Activated naive CD4-positive, alpha-beta T cell treated with anti-CD3 and anti-CD28 coated beads, Interleukin-2, amount 10 ng/mL, durations not matched to agents 7 days and 5 days (primary cell): ENCODE measurements at regions not wholly inside any gene's neighbourhood (a gene's known extent, or its start where the extent isn't known, plus 50 kb on each side); places are given as distances from the start of the nearest gene placed in this dataset.

Source experiments
- CTCF ChIA-PET: fragments of 350-600 bp; sonication (Branson Sonifier 250); formaldehyde crosslinking; loops from one replicate; lab custom pipeline; 2021; ENCODE audit warnings: antibody characterized with exemption; lab: Charles Lee
- DNase-seq: peaks from one replicate; pipeline ENCODE4 v3.0.0-alpha.2; 2020
- H3K27ac Mint-ChIP-seq: one replicate; pipeline ENCODE4 v1.8.0; 2021; ENCODE audit warnings: mild to moderate bottlenecking, moderate library complexity, mixed read lengths
- H3K27me3 Mint-ChIP-seq: one replicate; pipeline ENCODE4 v1.8.0; 2021; ENCODE audit warnings: mild to moderate bottlenecking, mixed read lengths
- H3K36me3 Mint-ChIP-seq: one replicate; pipeline ENCODE4 v1.8.0; 2021; ENCODE audit warnings: mixed read lengths
- H3K4me1 Mint-ChIP-seq: one replicate; pipeline ENCODE4 v1.8.0; 2021; ENCODE audit warnings: mixed read lengths
- H3K4me3 Mint-ChIP-seq: one replicate; pipeline ENCODE4 v1.8.0; 2021; ENCODE audit warnings: mild to moderate bottlenecking, moderate library complexity, mixed read lengths
- H3K9me3 Mint-ChIP-seq: one replicate; pipeline ENCODE4 v1.8.0; 2021; ENCODE audit warnings: mixed read lengths

GRCh38 chr18:24825397-24825796, 365.0 kb downstream of the HRH4 start:
- Mint-ChIP-seq H3K4me1 (no peaks in the 10 kb centered on the region), H3K27ac (no peak overlapping the region), H3K36me3 (no peaks in the 10 kb centered on the region), H3K9me3 (no peaks in the 10 kb centered on the region), H3K4me3 (no peak overlapping the region), H3K27me3 (peaks cover 4% of the 10 kb centered on the region)
- no peak for DNase-seq
- CTCF ChIA-PET: no interaction called here

DNA sequence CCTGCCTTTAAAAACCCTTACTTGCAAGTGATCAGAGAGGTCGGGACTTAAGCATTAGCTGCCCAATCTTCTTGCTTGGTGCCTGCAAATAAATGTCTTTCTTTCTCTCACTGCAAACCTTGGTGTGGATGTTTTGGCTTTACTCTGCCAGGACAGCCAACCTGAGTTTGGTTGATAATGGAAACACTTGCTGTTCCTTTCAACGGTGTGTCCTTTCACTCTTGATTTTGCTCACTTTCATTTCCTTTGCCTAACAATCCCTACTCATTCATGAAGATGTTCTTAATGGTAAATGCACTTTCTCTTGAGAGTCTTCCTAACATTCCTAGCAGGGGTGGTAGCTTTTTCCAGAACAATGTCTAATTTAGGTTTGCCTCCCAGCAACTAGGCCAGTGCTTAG, 366.2 kb downstream of the HRH4 start:
- Mint-ChIP-seq H3K4me1 (no peaks in the 10 kb centered on the region), H3K9me3 (no peaks in the 10 kb centered on the region), H3K27me3 (peaks cover 6% of the 10 kb centered on the region), H3K36me3 (no peaks in the 10 kb centered on the region), H3K27ac (no peak overlapping the region), H3K4me3 (no peak overlapping the region)
- no peak for DNase-seq
- CTCF ChIA-PET: interaction anchor here (0.6 kb wide), 1 partner anchor 336 kb away, joined by 3 read pairs; no protein-coding TSS in a partner anchor

- Mint-ChIP-seq H3K9me3 (no peaks in the 10 kb centered on the region), H3K36me3 (no peaks in the 10 kb centered on the region), H3K4me1 (no peaks in the 10 kb centered on the region), H3K27ac (no peak overlapping the region), H3K4me3 (no peak overlapping the region), H3K27me3 (peaks cover 5% of the 10 kb centered on the region)
- CTCF ChIA-PET: interaction anchor here (1.0 kb wide), 1 partner anchor 995 kb away, joined by 5 read pairs; no protein-coding TSS in a partner anchor
- no peak for DNase-seq
Measured at GRCh38 chr18:24827501-24827900, 367.1 kb downstream of the HRH4 start.

DNA sequence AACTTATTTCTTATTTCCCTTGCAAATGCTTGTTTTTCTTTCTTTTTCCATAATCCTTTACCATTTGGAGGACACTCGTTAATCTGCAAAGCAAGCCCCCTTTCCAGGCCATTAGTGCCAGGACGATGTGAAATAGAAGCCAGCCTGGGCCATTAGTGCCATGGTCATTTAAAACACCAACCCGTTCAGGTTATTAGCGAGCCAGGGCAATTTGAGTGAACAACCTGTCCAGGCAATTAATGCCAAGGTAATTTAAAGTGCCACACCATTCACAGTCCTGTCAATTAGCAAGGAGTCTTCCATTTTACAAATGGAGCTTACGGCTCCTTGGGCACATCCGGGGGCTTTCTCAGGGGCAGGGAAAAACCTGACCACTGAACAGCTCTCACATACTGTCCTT, 370.6 kb downstream of the HRH4 start:
- no peak overlapping the region for H3K27ac Mint-ChIP-seq
- peaks cover 5% of the 10 kb centered on the region for H3K27me3 Mint-ChIP-seq
- no peaks in the 10 kb centered on the region for H3K4me1 Mint-ChIP-seq
- no peaks in the 10 kb centered on the region for H3K36me3 Mint-ChIP-seq
- no peak for DNase-seq
- H3K4me3 Mint-ChIP-seq: no peak overlapping the region
- CTCF ChIA-PET: no interaction called here
- no peaks in the 10 kb centered on the region for H3K9me3 Mint-ChIP-seq

DNA sequence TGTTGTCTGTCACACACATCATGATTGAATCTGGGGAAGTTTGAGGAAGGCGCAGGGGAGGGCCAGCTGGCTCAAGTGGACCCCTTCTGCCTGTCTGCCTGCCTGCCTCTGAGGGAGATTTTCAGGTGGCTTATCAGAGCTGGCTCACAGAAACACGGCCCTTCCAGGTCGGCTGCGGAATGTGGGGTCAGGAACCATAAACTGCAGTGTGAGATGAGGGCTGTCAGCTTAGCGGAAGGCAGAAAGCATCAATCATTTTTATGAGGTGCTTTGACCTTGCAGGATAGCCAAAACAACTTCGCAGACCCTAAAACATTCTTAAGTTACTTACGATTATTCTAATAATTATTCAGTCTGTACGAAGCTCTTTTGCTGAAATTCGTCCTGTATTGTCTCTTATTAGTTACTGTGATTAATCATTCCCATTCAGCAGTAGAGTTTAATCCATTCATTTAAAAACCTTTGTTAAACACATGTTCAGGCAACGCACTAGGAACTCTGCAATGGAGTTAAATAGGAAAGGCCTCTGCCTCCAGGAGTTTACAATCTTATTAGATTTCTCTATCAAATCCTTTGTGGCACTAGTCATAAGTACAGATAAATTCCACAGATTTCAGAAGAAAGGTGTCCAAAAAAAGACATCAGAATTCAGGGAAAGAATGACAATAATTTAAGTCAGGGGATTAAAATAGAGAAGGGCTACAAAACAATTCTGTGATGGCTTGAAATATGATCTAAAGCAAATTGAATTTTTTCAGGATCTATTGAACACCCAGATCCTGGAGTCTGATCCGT, 371.6 kb downstream of the HRH4 start:
- CTCF ChIA-PET: no interaction called here
- Mint-ChIP-seq H3K36me3 (no peaks in the 10 kb centered on the region), H3K4me1 (no peaks in the 10 kb centered on the region), H3K4me3 (no peak overlapping the region), H3K9me3 (no peaks in the 10 kb centered on the region), H3K27ac (no peak overlapping the region), H3K27me3 (peaks cover 5% of the 10 kb centered on the region)
- DNase-seq: no peak

DNA sequence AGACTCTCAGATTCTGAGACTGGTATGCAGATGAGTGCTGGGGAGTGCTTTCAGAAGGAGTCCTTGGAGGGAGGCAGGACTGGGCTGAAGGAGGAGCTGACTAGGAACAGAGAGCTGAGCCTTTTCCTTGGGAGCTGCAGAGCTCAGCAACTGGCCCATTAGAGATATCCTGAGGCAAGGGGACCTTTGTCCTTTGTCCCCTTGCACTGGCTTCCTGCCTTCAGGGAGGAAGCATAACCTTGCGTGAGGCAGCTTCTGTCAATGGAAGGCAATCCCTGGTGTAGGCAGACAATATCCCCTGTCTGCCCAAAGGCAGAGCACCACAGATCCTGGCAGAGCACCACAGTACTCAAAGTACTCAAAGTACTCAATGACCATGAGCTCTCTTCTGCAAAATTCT, 375.3 kb downstream of the HRH4 start:
- H3K4me3 Mint-ChIP-seq: no peak overlapping the region
- CTCF ChIA-PET: no interaction called here
- H3K36me3 Mint-ChIP-seq: no peaks in the 10 kb centered on the region
- no peak for DNase-seq
- H3K27me3 Mint-ChIP-seq: peaks cover 5% of the 10 kb centered on the region
- no peaks in the 10 kb centered on the region for H3K4me1 Mint-ChIP-seq
- no peaks in the 10 kb centered on the region for H3K9me3 Mint-ChIP-seq
- no peak overlapping the region for H3K27ac Mint-ChIP-seq

GRCh38 chr18:24837066-24837465, 376.6 kb downstream of the HRH4 start:
- Mint-ChIP-seq H3K27ac (no peak overlapping the region), H3K27me3 (no peaks in the 10 kb centered on the region), H3K9me3 (no peaks in the 10 kb centered on the region), H3K4me1 (no peaks in the 10 kb centered on the region), H3K4me3 (no peak overlapping the region), H3K36me3 (no peaks in the 10 kb centered on the region)
- CTCF ChIA-PET: no interaction called here
- no peak for DNase-seq

- H3K27me3 Mint-ChIP-seq: no peaks in the 10 kb centered on the region
- no peaks in the 10 kb centered on the region for H3K4me1 Mint-ChIP-seq
- CTCF ChIA-PET: no interaction called here
- H3K36me3 Mint-ChIP-seq: no peaks in the 10 kb centered on the region
- no peaks in the 10 kb centered on the region for H3K9me3 Mint-ChIP-seq
- no peak overlapping the region for H3K27ac Mint-ChIP-seq
- H3K4me3 Mint-ChIP-seq: no peak overlapping the region
- DNase-seq: no peak
Measured at GRCh38 chr18:24840051-24840450, 379.6 kb downstream of the HRH4 start.

- no peaks in the 10 kb centered on the region for H3K36me3 Mint-ChIP-seq
- H3K9me3 Mint-ChIP-seq: no peaks in the 10 kb centered on the region
- H3K27me3 Mint-ChIP-seq: no peaks in the 10 kb centered on the region
- no peak for DNase-seq
- H3K27ac Mint-ChIP-seq: no peak overlapping the region
- no peaks in the 10 kb centered on the region for H3K4me1 Mint-ChIP-seq
- CTCF ChIA-PET: no interaction called here
- no peak overlapping the region for H3K4me3 Mint-ChIP-seq
Measured at GRCh38 chr18:24840640-24841039, 380.2 kb downstream of the HRH4 start.

GRCh38 chr18:24841536-24841935, 381.1 kb downstream of the HRH4 start:
- Mint-ChIP-seq H3K36me3 (no peaks in the 10 kb centered on the region), H3K4me3 (no peak overlapping the region), H3K9me3 (no peaks in the 10 kb centered on the region), H3K27me3 (no peaks in the 10 kb centered on the region), H3K4me1 (no peaks in the 10 kb centered on the region), H3K27ac (no peak overlapping the region)
- CTCF ChIA-PET: no interaction called here
- no peak for DNase-seq

DNA sequence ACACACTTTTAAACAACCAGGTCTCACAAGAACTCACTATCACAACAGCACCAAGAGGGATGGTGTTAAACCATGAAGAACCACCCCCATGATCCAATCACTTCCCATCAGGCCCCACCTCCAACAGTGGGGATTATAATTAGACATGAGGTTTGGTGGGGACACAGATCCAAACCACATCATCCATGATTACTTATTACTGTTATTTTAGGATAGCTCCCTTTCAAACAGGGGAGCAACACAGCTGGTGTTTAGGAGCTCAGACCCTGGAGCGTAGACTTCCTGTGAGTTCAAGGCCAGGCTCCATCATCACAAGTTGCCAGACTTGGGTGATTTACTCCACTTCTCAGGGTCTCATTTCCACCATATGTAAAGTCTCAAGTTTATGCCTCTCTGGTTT, 382.7 kb downstream of the HRH4 start:
- no peak overlapping the region for H3K4me3 Mint-ChIP-seq
- DNase-seq: no peak
- no peaks in the 10 kb centered on the region for H3K9me3 Mint-ChIP-seq
- no peaks in the 10 kb centered on the region for H3K4me1 Mint-ChIP-seq
- no peaks in the 10 kb centered on the region for H3K36me3 Mint-ChIP-seq
- H3K27ac Mint-ChIP-seq: no peak overlapping the region
- CTCF ChIA-PET: no interaction called here
- H3K27me3 Mint-ChIP-seq: no peaks in the 10 kb centered on the region

GRCh38 chr18:24846138-24846537, 385.7 kb downstream of the HRH4 start:
- no peaks in the 10 kb centered on the region for H3K36me3 Mint-ChIP-seq
- DNase-seq: no peak
- H3K27me3 Mint-ChIP-seq: no peaks in the 10 kb centered on the region
- no peaks in the 10 kb centered on the region for H3K9me3 Mint-ChIP-seq
- CTCF ChIA-PET: no interaction called here
- no peak overlapping the region for H3K4me3 Mint-ChIP-seq
- H3K27ac Mint-ChIP-seq: no peak overlapping the region
- H3K4me1 Mint-ChIP-seq: no peaks in the 10 kb centered on the region

DNA sequence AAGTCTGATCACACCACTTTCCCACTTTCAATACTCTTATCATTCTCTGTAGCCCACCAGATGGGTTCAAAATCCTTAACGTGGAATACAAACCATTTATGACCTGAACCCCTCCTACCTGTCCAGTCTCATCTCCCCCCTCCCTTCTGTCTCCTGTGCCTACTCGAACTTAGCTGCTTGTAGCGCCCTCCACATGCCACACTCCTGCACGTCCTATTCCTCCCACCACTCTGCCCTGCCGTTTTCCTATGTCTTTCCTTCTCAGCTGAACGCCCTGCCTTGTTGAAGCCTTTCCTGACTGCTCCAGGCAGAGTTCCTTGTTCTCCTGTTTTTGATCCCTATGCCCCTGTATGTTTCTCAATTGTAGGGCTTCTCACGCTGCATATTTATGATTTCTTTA, 390.1 kb downstream of the HRH4 start:
- no peaks in the 10 kb centered on the region for H3K36me3 Mint-ChIP-seq
- no peaks in the 10 kb centered on the region for H3K9me3 Mint-ChIP-seq
- CTCF ChIA-PET: no interaction called here
- no peaks in the 10 kb centered on the region for H3K27me3 Mint-ChIP-seq
- no peak overlapping the region for H3K4me3 Mint-ChIP-seq
- H3K27ac Mint-ChIP-seq: no peak overlapping the region
- no peaks in the 10 kb centered on the region for H3K4me1 Mint-ChIP-seq
- no peak for DNase-seq

- DNase-seq: no peak
- Mint-ChIP-seq H3K4me1 (no peaks in the 10 kb centered on the region), H3K4me3 (no peak overlapping the region), H3K36me3 (no peaks in the 10 kb centered on the region), H3K9me3 (no peaks in the 10 kb centered on the region), H3K27ac (no peak overlapping the region), H3K27me3 (no peaks in the 10 kb centered on the region)
- CTCF ChIA-PET: no interaction called here
Measured at GRCh38 chr18:24853076-24853475, 392.6 kb downstream of the HRH4 start.

- no peak overlapping the region for H3K27ac Mint-ChIP-seq
- H3K9me3 Mint-ChIP-seq: no peaks in the 10 kb centered on the region
- no peak for DNase-seq
- no peaks in the 10 kb centered on the region for H3K36me3 Mint-ChIP-seq
- H3K4me3 Mint-ChIP-seq: no peak overlapping the region
- H3K27me3 Mint-ChIP-seq: no peaks in the 10 kb centered on the region
- H3K4me1 Mint-ChIP-seq: no peaks in the 10 kb centered on the region
- CTCF ChIA-PET: no interaction called here
Measured at GRCh38 chr18:24860978-24861680, 400.7 kb downstream of the HRH4 start.
